ENCODE measurements at regions not wholly inside any gene's neighbourhood (a gene's known extent, or its start where the extent isn't known, plus 50 kb on each side); places are given as distances from the start of the nearest gene placed in this dataset.

GRCh38 chr2:5824126-5824525, 131.9 kb downstream of the SOX11 start:
- no peak for TF ChIP-seq POLR2A (IDR thresholded peaks at IDR 0.05)
- TF ChIP-seq, protein P1, sequence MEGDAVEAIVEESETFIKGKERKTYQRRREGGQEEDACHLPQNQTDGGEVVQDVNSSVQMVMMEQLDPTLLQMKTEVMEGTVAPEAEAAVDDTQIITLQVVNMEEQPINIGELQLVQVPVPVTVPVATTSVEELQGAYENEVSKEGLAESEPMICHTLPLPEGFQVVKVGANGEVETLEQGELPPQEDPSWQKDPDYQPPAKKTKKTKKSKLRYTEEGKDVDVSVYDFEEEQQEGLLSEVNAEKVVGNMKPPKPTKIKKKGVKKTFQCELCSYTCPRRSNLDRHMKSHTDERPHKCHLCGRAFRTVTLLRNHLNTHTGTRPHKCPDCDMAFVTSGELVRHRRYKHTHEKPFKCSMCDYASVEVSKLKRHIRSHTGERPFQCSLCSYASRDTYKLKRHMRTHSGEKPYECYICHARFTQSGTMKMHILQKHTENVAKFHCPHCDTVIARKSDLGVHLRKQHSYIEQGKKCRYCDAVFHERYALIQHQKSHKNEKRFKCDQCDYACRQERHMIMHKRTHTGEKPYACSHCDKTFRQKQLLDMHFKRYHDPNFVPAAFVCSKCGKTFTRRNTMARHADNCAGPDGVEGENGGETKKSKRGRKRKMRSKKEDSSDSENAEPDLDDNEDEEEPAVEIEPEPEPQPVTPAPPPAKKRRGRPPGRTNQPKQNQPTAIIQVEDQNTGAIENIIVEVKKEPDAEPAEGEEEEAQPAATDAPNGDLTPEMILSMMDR (IDR thresholded peaks at IDR 0.05): no peak

Data from esophagus squamous epithelium (tissue), 4 donors.